BJ (cell line): ENCODE measurements at regions not wholly inside any gene's neighbourhood (a gene's known extent, or its start where the extent isn't known, plus 50 kb on each side); places are given as distances from the start of the nearest gene placed in this dataset.

Experiments used
- CTCF ChIA-PET: fragments of 350-600 bp; formaldehyde crosslinking; extraction: SDS; loops from one replicate; lab custom pipeline; 2021; ENCODE audit warnings: antibody characterized with exemption, inconsistent platforms; lab: Yijun Ruan, JAX
- POLR2A ChIA-PET: fragments of 300-600 bp; sonication (Branson Sonifier 250); formaldehyde crosslinking; extraction: SDS; loops from one replicate; lab custom pipeline; 2021; ENCODE audit warnings: antibody characterized with exemption; lab: Charles Lee
- DNase-seq: peaks from one replicate; pipeline ENCODE4 v3.0.0-alpha.2; 2011; ENCODE audit warnings: low read depth
- H3K27me3 ChIP-seq: 2 replicates; pipeline ENCODE4 v1.6.0; 2011; ENCODE audit warnings: low read length; ENCODE audit not compliant: control insufficient read depth, insufficient read depth
- H3K36me3 ChIP-seq: 2 replicates; pipeline ENCODE4 v1.5.1; 2011; ENCODE audit warnings: low read length; ENCODE audit not compliant: control insufficient read depth, insufficient read depth
- H3K4me3 ChIP-seq: 2 replicates; pipeline ENCODE4 v1.5.1; 2011; ENCODE audit warnings: low read depth, mild to moderate bottlenecking, control low read depth, low read length
- CTCF ChIP-seq: IDR thresholded peaks from 2 replicates; pipeline ENCODE4 v1.5.1; 2011; ENCODE audit warnings: low read depth, mild to moderate bottlenecking, control low read depth, inconsistent platforms, low read length, moderate library complexity; ENCODE audit not compliant: insufficient read depth

- ChIA-PET POLR2A (no interaction called here), CTCF (no interaction called here)
- Histone ChIP-seq H3K4me3 (no peak overlapping the region), H3K27me3 (no peaks in the 10 kb centered on the region), H3K36me3 (no peaks in the 10 kb centered on the region)
- DNase-seq, result no peak
- no peak for TF ChIP-seq CTCF
These were observed 1643.2 kb upstream of the PRR20A start for GRCh38 chr13:55497486-55497885.

GRCh38 chr13:55500694-55501093, 1640.0 kb upstream of the PRR20A start:
- POLR2A ChIA-PET, result no interaction called here
- CTCF ChIA-PET, result interaction anchor here (0.7 kb wide), 1 partner anchor 14 kb away, joined by 3 read pairs; no protein-coding TSS in a partner anchor
- Histone ChIP-seq H3K27me3 (no peaks in the 10 kb centered on the region), H3K4me3 (no peak overlapping the region), H3K36me3 (no peaks in the 10 kb centered on the region)
- no peak for TF ChIP-seq CTCF
- no peak for DNase-seq

- TF ChIP-seq CTCF, result no peak
- ChIA-PET CTCF (no interaction called here), POLR2A (no interaction called here)
- Histone ChIP-seq H3K27me3 (no peaks in the 10 kb centered on the region), H3K36me3 (no peaks in the 10 kb centered on the region), H3K4me3 (no peak overlapping the region)
- no peak for DNase-seq
These were observed 1624.1 kb upstream of the PRR20A start for GRCh38 chr13:55516610-55517009.

GRCh38 chr13:55517312-55517711, 1623.4 kb upstream of the PRR20A start:
- DNase-seq, result no peak
- no peaks in the 10 kb centered on the region for H3K36me3 ChIP-seq
- ChIA-PET POLR2A (no interaction called here), CTCF (no interaction called here)
- H3K27me3 ChIP-seq, result no peaks in the 10 kb centered on the region
- H3K4me3 ChIP-seq, result no peak overlapping the region
- no peak for TF ChIP-seq CTCF

GRCh38 chr13:55528434-55528833, 1612.3 kb upstream of the PRR20A start:
- Histone ChIP-seq H3K27me3 (no peaks in the 10 kb centered on the region), H3K36me3 (no peaks in the 10 kb centered on the region), H3K4me3 (no peak overlapping the region)
- TF ChIP-seq CTCF, result no peak
- CTCF ChIA-PET, result no interaction called here
- POLR2A ChIA-PET, result no interaction called here
- no peak for DNase-seq
